Caco-2 (cell line): ENCODE measurements at regions not wholly inside any gene's neighbourhood (a gene's known extent, or its start where the extent isn't known, plus 50 kb on each side); places are given as distances from the start of the nearest gene placed in this dataset.

Experiments used
- BruUV-seq: library from RNA; stranded (reverse); fragments of 400-500 nt; replicated peaks from 2 replicates; lab custom pipeline; 2021; lab: Mats Ljungman, UMichigan
- CTCF ChIA-PET: fragments of 300-600 bp; sonication (Branson Sonifier 250); formaldehyde crosslinking; loops from one replicate; lab custom pipeline; 2022; ENCODE audit warnings: antibody characterized with exemption; lab: Charles Lee
- POLR2A ChIA-PET: fragments of 300-600 bp; sonication (Branson Sonifier 250); formaldehyde crosslinking; loops from one replicate; lab custom pipeline; 2022; ENCODE audit warnings: antibody characterized with exemption; lab: Charles Lee
- DNase-seq, 2 experiments: peaks; one replicate each; pipeline versions ENCODE4 v3.0.0 to v3.0.0-alpha.2; 2020 to 2022
- H3K27me3 ChIP-seq: replicated peaks from 2 replicates; pipeline ENCODE4 v1.6.0; 2011; ENCODE audit warnings: low read length; ENCODE audit not compliant: control insufficient read depth, insufficient read depth
- H3K36me3 ChIP-seq: 2 replicates; pipeline ENCODE4 v1.5.1; 2011; ENCODE audit warnings: low read length; ENCODE audit not compliant: control insufficient read depth, insufficient read depth
- H3K4me1 ChIP-seq: fragments of 250-450 bp; sonication (Bioruptor Pico); 2 replicates; pipeline ENCODE4 v1.5.1; 2020; ENCODE audit warnings: mild to moderate bottlenecking
- H3K4me3 ChIP-seq: 2 replicates; pipeline ENCODE4 v1.5.1; 2011; ENCODE audit warnings: low read depth, mild to moderate bottlenecking, control low read depth, low read length
- H3K9me3 ChIP-seq: fragments of 250-450 bp; sonication (Bioruptor Pico); 2 replicates; pipeline ENCODE4 v1.5.1; 2020; ENCODE audit warnings: mild to moderate bottlenecking, moderate library complexity
- H3K27ac Mint-ChIP-seq: one replicate; pipeline ENCODE4 v1.8.0; 2022; ENCODE audit warnings: mixed read lengths; ENCODE audit not compliant: unreplicated experiment
- H3K27me3 Mint-ChIP-seq: one replicate; pipeline ENCODE4 v1.8.0; 2022; ENCODE audit warnings: mixed read lengths; ENCODE audit not compliant: insufficient read depth, unreplicated experiment
- H3K36me3 Mint-ChIP-seq: one replicate; pipeline ENCODE4 v1.8.0; 2022; ENCODE audit warnings: mild to moderate bottlenecking, mixed read lengths; ENCODE audit not compliant: insufficient read depth, unreplicated experiment
- H3K4me1 Mint-ChIP-seq: one replicate; pipeline ENCODE4 v1.8.0; 2022; ENCODE audit warnings: low read depth, mixed read lengths; ENCODE audit not compliant: unreplicated experiment
- H3K4me3 Mint-ChIP-seq: one replicate; pipeline ENCODE4 v1.8.0; 2022; ENCODE audit warnings: mild to moderate bottlenecking, moderate library complexity, mixed read lengths; ENCODE audit not compliant: unreplicated experiment
- H3K9me3 Mint-ChIP-seq: one replicate; pipeline ENCODE4 v1.8.0; 2022; ENCODE audit warnings: mixed read lengths; ENCODE audit not compliant: unreplicated experiment
- intact Hi-C: fragments of 100-400 bp; cut with micrococcal nuclease; formaldehyde crosslinking; loops from one replicate; pipeline ENCODE4 v1.10.0; 2022; ENCODE audit not compliant: unreplicated experiment
- TF ChIP-seq, protein P1 (sequence below), 2 experiments: fragments of 200-600 bp in 1 of 2; IDR thresholded peaks; 1 replicate in 1 of 2; 2 replicates in 1 of 2; pipeline versions ENCODE4 v1.5.1 to v1.8.0; 2011 to 2022; ENCODE audit warnings: antibody characterized with exemption in 1 of 2, control low read depth in 1 of 2, inconsistent platforms in 1 of 2, low read depth in 1 of 2, low read length in 1 of 2, mild to moderate bottlenecking in 1 of 2, moderate library complexity in 1 of 2; ENCODE audit not compliant: insufficient read depth in 1 of 2, severe bottlenecking in 1 of 2, unreplicated experiment in 1 of 2

DNA sequence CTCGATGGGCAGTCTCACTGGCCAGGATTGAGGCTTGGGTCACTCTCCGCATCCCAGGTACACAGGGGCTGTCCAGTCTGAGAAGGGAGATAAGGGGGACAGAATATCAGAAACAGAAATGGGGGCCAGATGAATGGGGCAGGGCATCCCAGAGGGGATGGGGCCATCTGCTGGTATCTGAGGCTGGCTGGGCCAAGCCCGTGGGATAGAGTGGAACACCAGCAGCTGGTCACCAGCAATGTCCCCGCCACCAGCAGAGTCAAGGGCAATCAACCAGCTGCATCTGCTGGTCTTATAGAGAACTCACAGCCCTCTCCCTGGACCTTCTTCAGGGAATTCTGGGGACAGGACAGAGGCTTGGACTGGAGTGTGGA is 128.8 kb upstream of the HAAO start:
- Histone ChIP-seq H3K27me3 (no peaks in the 10 kb centered on the region), H3K4me1 (peaks cover 41% of the 10 kb centered on the region), H3K4me3 (no peak overlapping the region), H3K36me3 (no peaks in the 10 kb centered on the region), H3K9me3 (no peaks in the 10 kb centered on the region)
- Mint-ChIP-seq H3K27ac (no peak overlapping the region), H3K4me1 (peaks cover 32% of the 10 kb centered on the region), H3K27me3 (no peaks in the 10 kb centered on the region), H3K9me3 (no peaks in the 10 kb centered on the region), H3K4me3 (no peak overlapping the region), H3K36me3 (no peaks in the 10 kb centered on the region)
- TF ChIP-seq, protein P1, sequence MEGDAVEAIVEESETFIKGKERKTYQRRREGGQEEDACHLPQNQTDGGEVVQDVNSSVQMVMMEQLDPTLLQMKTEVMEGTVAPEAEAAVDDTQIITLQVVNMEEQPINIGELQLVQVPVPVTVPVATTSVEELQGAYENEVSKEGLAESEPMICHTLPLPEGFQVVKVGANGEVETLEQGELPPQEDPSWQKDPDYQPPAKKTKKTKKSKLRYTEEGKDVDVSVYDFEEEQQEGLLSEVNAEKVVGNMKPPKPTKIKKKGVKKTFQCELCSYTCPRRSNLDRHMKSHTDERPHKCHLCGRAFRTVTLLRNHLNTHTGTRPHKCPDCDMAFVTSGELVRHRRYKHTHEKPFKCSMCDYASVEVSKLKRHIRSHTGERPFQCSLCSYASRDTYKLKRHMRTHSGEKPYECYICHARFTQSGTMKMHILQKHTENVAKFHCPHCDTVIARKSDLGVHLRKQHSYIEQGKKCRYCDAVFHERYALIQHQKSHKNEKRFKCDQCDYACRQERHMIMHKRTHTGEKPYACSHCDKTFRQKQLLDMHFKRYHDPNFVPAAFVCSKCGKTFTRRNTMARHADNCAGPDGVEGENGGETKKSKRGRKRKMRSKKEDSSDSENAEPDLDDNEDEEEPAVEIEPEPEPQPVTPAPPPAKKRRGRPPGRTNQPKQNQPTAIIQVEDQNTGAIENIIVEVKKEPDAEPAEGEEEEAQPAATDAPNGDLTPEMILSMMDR (IDR thresholded peaks at IDR 0.05; ENCODE audit: insufficient read depth in 1 of 2, low read depth in 1 of 2, low read length in 1 of 2, severe bottlenecking in 1 of 2, unreplicated experiment in 1 of 2), result no peak
- ChIA-PET POLR2A (no interaction called here), CTCF (no interaction called here)
- BruUV-seq, result no TSS peak
- intact Hi-C loops, result no loop called here
- DNase-seq, result no peak

DNA sequence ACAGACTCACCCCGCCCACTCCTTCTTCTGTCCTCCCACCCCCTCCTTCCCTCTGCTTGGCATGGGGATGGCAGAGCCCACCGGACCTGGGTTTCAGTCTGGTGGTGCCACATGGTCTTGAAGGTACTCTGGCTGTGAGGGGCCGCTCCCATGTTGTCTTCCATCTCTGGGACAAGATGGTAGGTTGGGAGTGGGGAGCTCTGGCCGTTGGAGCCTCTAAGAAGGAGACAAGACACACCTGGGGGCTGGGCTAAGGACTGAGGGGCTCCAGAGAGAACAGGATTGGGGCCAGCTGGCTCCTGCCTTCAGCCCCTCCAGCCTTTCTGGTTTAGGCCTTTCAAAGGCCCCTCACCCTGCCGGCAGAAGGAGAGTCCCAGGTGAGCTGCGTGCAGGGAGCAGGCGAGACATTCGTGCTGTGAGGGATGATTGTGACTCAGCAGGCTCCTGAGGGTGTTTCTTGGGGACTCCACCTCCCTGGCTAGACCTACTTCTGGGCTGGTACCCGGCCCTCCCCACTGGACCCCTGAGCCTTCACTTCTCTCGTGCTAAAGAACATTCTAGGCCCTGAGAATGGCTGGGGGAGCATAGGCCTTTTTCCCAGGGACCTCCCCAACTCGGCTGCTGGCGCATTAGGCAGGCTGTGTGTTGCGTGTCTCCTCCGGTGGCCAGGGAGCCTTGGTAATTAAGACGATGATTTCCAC is 128.2 kb upstream of the HAAO start:
- POLR2A ChIA-PET, result no interaction called here
- H3K27me3 Mint-ChIP-seq, result no peaks in the 10 kb centered on the region

DNA sequence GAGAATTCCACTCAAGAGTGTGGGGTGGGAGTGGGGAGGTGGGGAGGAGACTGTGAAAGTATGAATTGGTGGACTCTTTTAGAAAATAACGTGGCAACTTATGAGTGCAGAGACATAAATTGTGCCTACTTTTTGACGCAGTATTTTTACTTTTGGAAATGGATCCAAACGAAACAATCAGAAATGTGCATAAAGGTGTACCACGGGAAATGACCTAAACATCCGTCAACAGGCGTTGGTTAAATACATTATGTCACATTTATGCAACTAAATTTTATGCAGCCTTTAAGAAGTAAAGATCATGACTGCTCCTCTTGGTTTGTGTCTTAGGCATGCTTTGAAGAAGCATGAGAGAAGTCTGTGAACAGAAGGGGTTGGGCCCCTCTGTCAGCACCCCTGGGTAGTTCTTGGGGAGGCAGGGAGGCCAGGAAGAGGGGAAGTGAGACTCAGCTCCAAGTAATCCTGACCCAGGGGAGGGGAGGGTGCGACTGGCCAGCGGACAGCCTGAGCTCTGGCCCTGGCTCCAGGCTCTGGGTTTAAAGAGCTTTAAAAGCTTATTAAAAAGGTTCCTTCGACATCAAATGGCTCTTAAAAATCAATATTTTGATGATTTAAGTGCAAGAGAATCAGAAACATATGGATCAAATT is 126.4 kb upstream of the HAAO start:
- H3K4me3 ChIP-seq, result no peak overlapping the region
- no peak for DNase-seq
- H3K36me3 Mint-ChIP-seq, result no peaks in the 10 kb centered on the region
- peaks cover 18% of the 10 kb centered on the region for H3K4me1 Mint-ChIP-seq
- H3K36me3 ChIP-seq, result no peaks in the 10 kb centered on the region
- H3K9me3 Mint-ChIP-seq, result no peaks in the 10 kb centered on the region
- H3K27ac Mint-ChIP-seq, result no peak overlapping the region
- POLR2A ChIA-PET, result no interaction called here
- BruUV-seq, result no TSS peak
- H3K4me3 Mint-ChIP-seq, result no peak overlapping the region
- no peaks in the 10 kb centered on the region for H3K27me3 ChIP-seq
- CTCF ChIA-PET, result no interaction called here
- TF ChIP-seq, protein P1 (IDR thresholded peaks at IDR 0.05; ENCODE audit: insufficient read depth in 1 of 2, low read depth in 1 of 2, low read length in 1 of 2, severe bottlenecking in 1 of 2, unreplicated experiment in 1 of 2), result no peak
- intact Hi-C loops, result no loop called here
- H3K4me1 ChIP-seq, result peaks cover 30% of the 10 kb centered on the region
- no peaks in the 10 kb centered on the region for H3K9me3 ChIP-seq
- no peaks in the 10 kb centered on the region for H3K27me3 Mint-ChIP-seq

More for the DNA sequence above, 128.2 kb upstream of the HAAO start:
- H3K36me3 ChIP-seq, result no peaks in the 10 kb centered on the region
- intact Hi-C loops, result no loop called here
- H3K4me1 ChIP-seq, result peaks cover 36% of the 10 kb centered on the region
- H3K4me3 Mint-ChIP-seq, result no peak overlapping the region
- no peak overlapping the region for H3K4me3 ChIP-seq
- CTCF ChIA-PET, result no interaction called here
- TF ChIP-seq, protein P1 (IDR thresholded peaks at IDR 0.05; ENCODE audit: insufficient read depth in 1 of 2, low read depth in 1 of 2, low read length in 1 of 2, severe bottlenecking in 1 of 2, unreplicated experiment in 1 of 2), result no peak
- no peaks in the 10 kb centered on the region for H3K9me3 Mint-ChIP-seq
- peaks cover 27% of the 10 kb centered on the region for H3K4me1 Mint-ChIP-seq
- DNase-seq, result no peak
- H3K27ac Mint-ChIP-seq, result no peak overlapping the region
- no peaks in the 10 kb centered on the region for H3K27me3 ChIP-seq
- H3K36me3 Mint-ChIP-seq, result no peaks in the 10 kb centered on the region
- H3K9me3 ChIP-seq, result no peaks in the 10 kb centered on the region
- BruUV-seq, result no TSS peak
